D341Med (cell line): ENCODE measurements at regions not wholly inside any gene's neighbourhood (a gene's known extent, or its start where the extent isn't known, plus 50 kb on each side); places are given as distances from the start of the nearest gene placed in this dataset.

ENCODE experiments used
- DNase-seq: peaks from one replicate; pipeline ENCODE4 v3.0.0; 2012; ENCODE audit warnings: low spot score

DNA sequence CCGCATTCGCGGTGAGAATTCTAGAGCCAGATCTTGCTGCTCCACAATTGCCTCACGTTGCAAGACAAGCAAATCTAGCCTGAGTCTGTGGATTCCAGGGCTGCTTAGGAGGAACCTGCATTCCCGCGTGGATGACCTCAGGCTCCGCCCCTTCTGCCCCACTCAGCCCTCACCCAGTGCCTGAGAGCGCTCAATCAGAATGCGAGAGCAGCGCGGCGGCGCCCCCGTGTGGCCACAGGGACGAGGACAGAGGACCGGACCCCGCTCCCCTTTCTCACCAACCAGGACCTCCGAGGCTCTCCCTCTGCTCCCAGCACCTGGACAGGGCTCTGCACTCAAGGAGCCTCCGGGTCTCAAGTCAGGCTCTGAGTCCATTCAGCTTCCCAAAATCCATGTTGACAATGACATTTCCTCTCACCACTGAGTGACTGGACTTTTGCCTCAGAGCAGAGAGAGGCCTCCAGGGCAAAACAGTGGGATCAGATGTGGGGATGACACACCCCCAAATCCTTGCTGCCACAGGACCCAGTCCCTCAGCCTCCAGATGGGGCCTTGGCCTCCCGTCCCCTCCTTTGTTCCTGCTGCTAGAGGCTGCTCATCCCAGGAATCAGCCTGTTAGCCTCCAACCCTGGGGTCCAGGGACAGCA lies 52.0 kb downstream of the RPP21 start:
- peak; percentile 93 for DNase-seq

DNA sequence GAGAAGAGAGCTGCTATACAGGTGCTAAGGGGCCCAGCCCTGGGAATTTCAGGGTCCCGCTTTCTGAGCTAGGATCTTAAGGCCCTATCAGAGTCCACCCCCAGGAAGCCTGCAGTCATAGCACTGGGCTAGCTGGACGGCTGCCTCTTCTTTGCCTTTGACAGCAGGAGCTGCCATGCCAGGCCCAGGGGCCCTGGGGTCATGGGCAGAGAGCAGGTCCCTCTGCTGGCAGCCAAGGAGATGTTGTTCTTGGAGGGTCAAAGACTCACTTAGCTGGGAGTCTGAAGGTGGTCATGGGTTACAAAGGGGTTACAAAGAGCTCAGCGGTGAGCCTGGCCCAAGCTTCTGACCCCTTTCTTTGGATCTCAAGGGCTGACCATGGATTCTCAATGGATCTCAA lies 52.7 kb downstream of the RPP21 start:
- no peak for DNase-seq

DNA sequence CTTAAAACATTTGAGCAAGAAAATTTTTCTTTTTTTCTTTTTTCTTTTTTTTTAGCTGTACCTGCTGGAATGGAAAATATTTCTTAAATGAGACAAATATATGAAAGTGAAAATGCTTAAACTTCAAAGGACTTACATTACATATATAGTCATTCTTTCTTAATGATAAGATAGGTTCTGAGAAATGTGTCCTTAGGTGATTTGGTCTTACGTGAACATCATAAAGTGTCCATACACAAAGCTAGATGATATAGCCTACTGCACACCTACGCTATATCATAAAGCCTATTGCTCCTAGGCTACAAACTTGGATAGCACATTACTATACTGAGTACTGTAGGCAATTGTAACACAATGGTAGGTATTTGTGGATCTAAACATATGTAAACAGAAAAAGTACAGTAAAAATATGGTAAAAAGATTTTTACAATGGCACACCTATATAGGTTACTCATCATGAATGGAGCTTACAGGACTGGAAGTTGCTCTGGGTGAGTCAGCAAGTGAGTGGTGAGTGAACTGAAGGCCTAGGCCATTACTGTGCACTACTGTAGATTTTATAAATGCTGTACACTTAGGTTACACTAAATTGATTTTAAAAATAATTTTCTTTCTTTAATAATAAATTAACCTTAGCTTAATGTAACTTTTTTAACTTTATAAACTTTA lies 54.6 kb downstream of the RPP21 start:
- no peak for DNase-seq

DNA sequence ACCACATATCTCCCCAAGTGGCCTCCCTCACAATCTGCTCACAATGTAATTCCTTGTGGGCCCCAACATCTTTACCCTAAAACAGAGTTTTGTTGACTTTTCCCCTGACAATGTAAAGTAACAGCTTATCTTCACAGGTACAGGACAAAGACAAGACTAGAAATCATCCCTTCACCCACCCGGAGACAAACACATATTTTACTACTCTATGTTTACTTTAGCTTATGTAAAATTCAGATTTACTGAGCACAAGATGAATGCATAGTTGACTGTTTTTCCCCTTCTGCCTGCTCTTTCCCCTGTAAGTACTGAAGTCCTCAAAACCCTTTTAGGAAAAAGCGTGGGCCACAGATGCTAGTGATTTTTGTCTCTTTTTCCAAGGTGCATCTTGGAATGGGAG lies 61.0 kb downstream of the RPP21 start:
- no peak for DNase-seq

DNA sequence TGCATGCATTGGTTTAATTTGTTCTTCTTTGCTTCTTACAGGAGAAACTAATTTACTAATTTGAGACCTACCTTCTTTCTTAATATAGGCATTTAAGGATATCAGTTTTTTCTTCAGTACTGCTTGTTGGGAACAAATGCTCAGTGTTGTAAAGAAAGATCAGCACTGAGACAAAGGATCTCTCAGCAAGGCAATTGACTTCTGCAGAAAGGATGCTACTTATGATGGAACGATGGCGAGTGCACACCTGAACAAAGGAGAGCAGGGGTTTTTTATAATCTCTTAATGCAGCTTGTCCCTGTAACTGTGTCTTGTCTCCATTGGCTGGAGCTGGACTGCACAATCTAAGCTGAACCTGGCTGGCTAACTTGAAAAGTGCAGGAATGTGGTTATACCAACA lies 64.2 kb downstream of the RPP21 start:
- DNase-seq = no peak

DNA sequence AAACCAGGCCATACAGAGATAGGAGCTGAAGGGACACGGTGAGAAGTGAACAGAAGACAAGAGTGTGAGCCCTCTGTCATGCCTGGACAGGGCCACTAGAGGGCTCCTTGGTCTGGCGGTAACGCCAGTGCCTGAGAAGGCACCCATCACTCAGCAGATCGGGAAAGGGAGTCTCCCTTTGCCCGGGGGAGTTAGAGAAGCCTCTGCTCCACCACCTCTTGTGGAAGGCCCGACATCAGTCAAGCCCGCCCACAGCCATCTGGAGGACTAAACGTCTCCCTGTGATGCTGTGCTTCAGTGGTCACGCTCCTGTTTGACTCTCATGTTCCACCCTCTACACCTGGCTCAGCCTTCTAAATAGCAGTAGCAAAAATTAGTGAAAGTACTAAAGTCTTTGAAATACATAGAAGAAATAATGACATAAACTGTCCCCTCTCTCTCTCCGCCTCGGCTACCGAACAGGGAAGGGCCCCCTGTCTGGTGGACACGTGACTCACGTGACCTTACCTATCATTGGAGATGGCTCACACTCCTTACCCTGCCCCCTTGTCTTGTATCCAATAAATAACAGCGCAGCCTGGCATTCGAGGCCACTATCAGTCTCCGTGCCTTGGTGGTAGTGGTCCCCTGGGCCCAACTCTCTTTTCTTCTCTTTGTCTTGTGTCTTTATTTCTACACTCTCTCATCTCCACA lies 66.7 kb downstream of the RPP21 start:
- peak; percentile 46 for DNase-seq

DNA sequence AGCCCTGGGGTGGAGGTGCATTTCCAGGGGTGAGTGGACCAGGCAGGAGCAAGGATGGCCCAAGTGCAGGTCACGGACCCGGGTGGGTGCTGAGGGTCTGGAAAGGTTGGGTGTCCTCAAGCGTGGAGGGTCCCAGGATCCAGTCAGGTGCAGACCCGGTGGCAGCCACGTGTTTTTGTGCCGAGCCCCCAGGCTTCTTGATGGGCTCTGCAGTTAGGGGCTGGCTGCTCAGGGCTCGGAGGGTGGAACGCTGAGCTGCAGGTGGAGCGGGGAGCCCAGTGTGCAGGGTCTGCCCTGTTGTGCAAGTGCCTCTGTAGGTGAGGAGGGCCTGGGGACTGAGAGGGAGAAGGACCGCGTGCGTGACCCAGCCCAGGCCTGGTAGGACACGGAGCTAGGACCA lies 70.9 kb upstream of the HLA-E start:
- DNase-seq = no peak

DNA sequence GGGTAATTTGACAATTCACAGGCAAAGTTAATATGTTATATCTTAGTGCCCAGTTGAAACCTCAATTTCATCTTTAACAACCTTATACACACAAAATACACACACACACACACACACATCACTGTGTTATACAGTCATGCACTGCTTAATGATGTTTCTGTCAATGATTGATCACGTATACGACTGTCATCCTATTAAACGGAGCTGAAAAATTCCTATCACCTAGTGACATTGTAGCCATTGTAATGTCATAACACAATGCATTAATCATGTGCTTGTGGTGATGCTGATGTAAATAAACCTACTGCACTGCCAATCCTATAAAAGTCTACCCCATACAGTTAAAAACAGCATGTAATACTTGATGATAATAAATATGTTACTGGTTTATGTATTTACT lies 64.8 kb upstream of the HLA-E start:
- no peak for DNase-seq
